ENCODE measurements at regions not wholly inside any gene's neighbourhood (a gene's known extent, or its start where the extent isn't known, plus 50 kb on each side); places are given as distances from the start of the nearest gene placed in this dataset.

DNA sequence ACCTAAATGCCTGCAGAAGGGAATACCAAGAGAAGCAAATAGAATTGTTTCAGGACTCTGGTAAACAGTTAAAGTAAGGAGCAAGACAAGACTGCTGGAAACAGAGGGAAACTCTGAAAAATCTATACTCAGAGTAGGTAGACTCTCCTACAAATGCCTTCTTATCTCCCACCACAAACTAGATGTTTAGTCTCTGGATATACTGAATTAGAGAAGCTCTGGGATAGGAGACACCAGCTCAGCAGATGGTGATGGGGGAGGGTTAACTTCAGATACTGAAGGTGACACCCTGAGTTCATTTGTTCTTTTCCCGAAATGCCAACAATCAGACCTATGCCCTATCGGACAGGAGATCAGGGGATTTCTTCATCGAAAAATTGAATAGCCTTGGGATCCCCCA is 54.1 kb upstream of the CHD1 start:
- no peak for DNase-seq (ENCODE audit: low read depth in 1 of 2, low spot score in 1 of 2)

Measured in activated T-helper 1 cell treated with anti-CD3 and anti-CD28 coated beads, Interleukin-2, amount 50 U/mL, for 16 hours (primary cell).